HCT116 (cell line): ENCODE measurements at regions not wholly inside any gene's neighbourhood (a gene's known extent, or its start where the extent isn't known, plus 50 kb on each side); places are given as distances from the start of the nearest gene placed in this dataset.

ENCODE experiments used
- TF ChIP-seq, protein P1 (sequence below), 3 experiments: fragments of 200-600 bp in 1 of 3; sonication (generic) in 1 of 3; IDR thresholded peaks in 2 of 3; conservative IDR thresholded peaks in 1 of 3; 2 replicates each; pipeline ENCODE4 v1.5.1; 2012 to 2017; ENCODE audit warnings: low read depth in 2 of 3, low read length in 2 of 3, antibody characterized with exemption in 1 of 3, borderline replicate concordance in 1 of 3, control low read depth in 1 of 3, mild to moderate bottlenecking in 1 of 3, mixed read lengths in 1 of 3, mixed run types in 1 of 3, moderate library complexity in 1 of 3; ENCODE audit not compliant: insufficient read depth in 1 of 3
- TF ChIP-seq, protein P2 (sequence below): IDR thresholded peaks from 2 replicates; pipeline ENCODE4 v1.6.1; 2012

DNA sequence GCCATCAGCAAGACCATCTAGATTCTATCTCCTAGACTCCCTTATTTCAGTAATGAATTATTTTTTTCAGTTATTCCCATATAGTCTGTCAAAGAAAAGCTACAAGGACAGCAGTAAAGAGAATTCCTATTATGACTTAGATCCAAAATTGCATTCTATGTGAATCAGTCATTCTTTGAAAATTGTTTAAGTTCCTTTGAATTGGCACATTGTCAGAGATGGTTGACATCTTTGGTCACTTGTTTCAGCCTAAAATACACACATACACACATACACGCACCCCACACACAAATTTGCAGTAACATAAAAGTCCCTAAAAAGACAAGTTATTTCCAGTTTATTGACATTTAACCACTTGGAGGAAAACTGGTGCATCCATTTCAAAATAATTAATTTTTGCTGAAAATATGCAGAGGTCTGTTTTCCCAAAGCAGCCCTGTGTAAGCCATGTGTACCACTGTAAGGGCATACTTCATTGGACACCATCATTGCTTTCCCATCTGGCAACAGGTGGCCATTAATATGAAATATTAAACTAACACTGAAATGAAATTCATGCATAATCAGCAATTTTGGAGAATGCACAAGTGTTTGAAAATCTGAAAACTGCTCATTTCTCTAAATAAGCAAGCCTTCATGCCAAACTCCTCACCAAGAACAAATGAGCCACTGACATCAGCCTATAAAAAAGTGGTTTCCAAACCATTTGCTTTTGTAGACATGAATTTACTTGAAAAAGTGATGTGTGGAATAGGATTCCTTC, 121.7 kb upstream of the COL1A2 start:
- TF ChIP-seq, protein P1, sequence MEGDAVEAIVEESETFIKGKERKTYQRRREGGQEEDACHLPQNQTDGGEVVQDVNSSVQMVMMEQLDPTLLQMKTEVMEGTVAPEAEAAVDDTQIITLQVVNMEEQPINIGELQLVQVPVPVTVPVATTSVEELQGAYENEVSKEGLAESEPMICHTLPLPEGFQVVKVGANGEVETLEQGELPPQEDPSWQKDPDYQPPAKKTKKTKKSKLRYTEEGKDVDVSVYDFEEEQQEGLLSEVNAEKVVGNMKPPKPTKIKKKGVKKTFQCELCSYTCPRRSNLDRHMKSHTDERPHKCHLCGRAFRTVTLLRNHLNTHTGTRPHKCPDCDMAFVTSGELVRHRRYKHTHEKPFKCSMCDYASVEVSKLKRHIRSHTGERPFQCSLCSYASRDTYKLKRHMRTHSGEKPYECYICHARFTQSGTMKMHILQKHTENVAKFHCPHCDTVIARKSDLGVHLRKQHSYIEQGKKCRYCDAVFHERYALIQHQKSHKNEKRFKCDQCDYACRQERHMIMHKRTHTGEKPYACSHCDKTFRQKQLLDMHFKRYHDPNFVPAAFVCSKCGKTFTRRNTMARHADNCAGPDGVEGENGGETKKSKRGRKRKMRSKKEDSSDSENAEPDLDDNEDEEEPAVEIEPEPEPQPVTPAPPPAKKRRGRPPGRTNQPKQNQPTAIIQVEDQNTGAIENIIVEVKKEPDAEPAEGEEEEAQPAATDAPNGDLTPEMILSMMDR (IDR thresholded peaks at IDR 0.05 in 2 of 3, conservative IDR thresholded peaks at IDR 0.05 in 1 of 3; ENCODE audit: borderline replicate concordance in 1 of 3, insufficient read depth in 1 of 3, low read depth in 2 of 3, low read length in 2 of 3) = no peak
- TF ChIP-seq, protein P2, sequence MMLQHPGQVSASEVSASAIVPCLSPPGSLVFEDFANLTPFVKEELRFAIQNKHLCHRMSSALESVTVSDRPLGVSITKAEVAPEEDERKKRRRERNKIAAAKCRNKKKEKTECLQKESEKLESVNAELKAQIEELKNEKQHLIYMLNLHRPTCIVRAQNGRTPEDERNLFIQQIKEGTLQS = no peak
